HUES6 (cell line): ENCODE measurements at regions not wholly inside any gene's neighbourhood (a gene's known extent, or its start where the extent isn't known, plus 50 kb on each side); places are given as distances from the start of the nearest gene placed in this dataset.

Experiments used
- H3K27ac ChIP-seq: 2 replicates; pipeline ENCODE4 v1.7.0; 2013; ENCODE audit warnings: low read depth, mild to moderate bottlenecking, low read length, inconsistent platforms
- H3K27me3 ChIP-seq: 2 replicates; pipeline ENCODE4 v1.6.1; 2013; ENCODE audit warnings: low read length; ENCODE audit not compliant: control insufficient read depth, insufficient read depth
- H3K36me3 ChIP-seq: 2 replicates; pipeline ENCODE4 v1.6.1; 2013; ENCODE audit warnings: low read length; ENCODE audit not compliant: control insufficient read depth, insufficient read depth
- H3K4me1 ChIP-seq: 2 replicates; pipeline ENCODE4 v1.6.1; 2013; ENCODE audit warnings: low read length; ENCODE audit not compliant: control insufficient read depth, insufficient read depth
- H3K4me3 ChIP-seq: 2 replicates; pipeline ENCODE4 v1.5.1; 2013; ENCODE audit warnings: low read depth, low read length
- H3K9ac ChIP-seq: one replicate; pipeline ENCODE4 v1.6.1; 2013; ENCODE audit warnings: mild to moderate bottlenecking, low read length
- H3K9me3 ChIP-seq: 2 replicates; pipeline ENCODE4 v1.6.1; 2013; ENCODE audit warnings: low read depth, low read length; ENCODE audit not compliant: control insufficient read depth, insufficient read depth

- Histone ChIP-seq H3K4me1 (no peaks in the 10 kb centered on the region), H3K9ac (no peak overlapping the region), H3K9me3 (0 out of 2 replicates have a peak, but pooled peaks cover 4% of the 10 kb centered on the region), H3K4me3 (no peak overlapping the region), H3K36me3 (no peaks in the 10 kb centered on the region), H3K27me3 (no peaks in the 10 kb centered on the region), H3K27ac (no peak overlapping the region)
These were observed 507.4 kb upstream of the PKDCC start for GRCh38 chr2:41540272-41540998.

GRCh38 chr2:41543726-41544125 is 504.1 kb upstream of the PKDCC start:
- H3K4me3 ChIP-seq = no peak overlapping the region
- H3K27me3 ChIP-seq = no peaks in the 10 kb centered on the region
- no peak overlapping the region for H3K27ac ChIP-seq
- no peaks in the 10 kb centered on the region for H3K36me3 ChIP-seq
- H3K9ac ChIP-seq = no peak overlapping the region
- no peaks in the 10 kb centered on the region for H3K4me1 ChIP-seq
- no peaks in the 10 kb centered on the region for H3K9me3 ChIP-seq

GRCh38 chr2:41544709-41545108 is 503.1 kb upstream of the PKDCC start:
- Histone ChIP-seq H3K4me1 (no peaks in the 10 kb centered on the region), H3K27me3 (no peaks in the 10 kb centered on the region), H3K9ac (no peak overlapping the region), H3K4me3 (no peak overlapping the region), H3K27ac (no peak overlapping the region), H3K36me3 (no peaks in the 10 kb centered on the region), H3K9me3 (no peaks in the 10 kb centered on the region)

GRCh38 chr2:41546031-41546430 is 501.8 kb upstream of the PKDCC start:
- H3K9ac ChIP-seq = no peak overlapping the region
- H3K9me3 ChIP-seq = no peaks in the 10 kb centered on the region
- no peak overlapping the region for H3K4me3 ChIP-seq
- H3K27ac ChIP-seq = no peak overlapping the region
- no peaks in the 10 kb centered on the region for H3K27me3 ChIP-seq
- no peaks in the 10 kb centered on the region for H3K4me1 ChIP-seq
- H3K36me3 ChIP-seq = no peaks in the 10 kb centered on the region

DNA sequence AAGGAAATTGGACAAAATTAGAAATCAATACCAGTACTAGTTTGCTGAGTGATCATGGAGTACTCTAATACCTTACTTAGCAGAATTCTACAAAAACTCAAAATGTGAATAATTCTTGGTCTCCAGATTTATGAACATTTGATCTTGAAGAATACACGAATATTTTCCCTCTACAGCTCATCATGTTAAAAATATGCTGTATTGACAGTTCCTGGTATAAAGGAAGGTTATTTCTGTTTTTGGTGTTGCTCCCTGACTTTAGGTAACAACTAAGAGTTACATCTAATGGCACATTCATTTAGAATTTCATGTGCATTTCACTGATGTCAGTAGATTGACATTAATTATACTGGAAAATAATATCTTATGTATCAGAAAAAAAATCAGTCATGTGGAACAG is 479.2 kb upstream of the PKDCC start:
- Histone ChIP-seq H3K4me1 (no peaks in the 10 kb centered on the region), H3K9ac (no peak overlapping the region), H3K27ac (no peak overlapping the region), H3K27me3 (no peaks in the 10 kb centered on the region), H3K4me3 (no peak overlapping the region), H3K9me3 (0 out of 2 replicates have a peak, but pooled peaks cover 3% of the 10 kb centered on the region), H3K36me3 (no peaks in the 10 kb centered on the region)

GRCh38 chr2:41572154-41572553 is 475.7 kb upstream of the PKDCC start:
- no peak overlapping the region for H3K9ac ChIP-seq
- no peaks in the 10 kb centered on the region for H3K4me1 ChIP-seq
- H3K4me3 ChIP-seq = no peak overlapping the region
- no peaks in the 10 kb centered on the region for H3K36me3 ChIP-seq
- no peaks in the 10 kb centered on the region for H3K27me3 ChIP-seq
- H3K27ac ChIP-seq = no peak overlapping the region
- 0 out of 2 replicates have a peak, but pooled peaks cover 3% of the 10 kb centered on the region for H3K9me3 ChIP-seq

DNA sequence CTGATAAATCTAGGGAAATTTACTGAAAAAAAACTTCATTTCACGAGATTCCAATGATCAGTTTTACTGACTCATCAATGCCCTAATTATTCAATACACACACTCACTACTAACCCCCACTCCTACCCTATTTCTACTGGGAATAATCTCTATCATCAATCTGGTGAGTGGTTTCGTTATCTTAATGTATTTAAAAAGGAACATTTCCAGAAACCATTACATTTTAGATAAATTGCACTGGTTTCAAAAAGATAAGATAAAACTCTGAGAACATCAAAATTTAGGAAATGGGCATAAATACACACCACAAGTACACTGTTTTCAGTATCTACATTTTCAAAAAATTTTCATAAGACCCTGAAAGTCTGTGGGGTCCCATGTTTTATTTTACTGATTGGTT is 471.4 kb upstream of the PKDCC start:
- H3K9ac ChIP-seq = no peak overlapping the region
- H3K27me3 ChIP-seq = no peaks in the 10 kb centered on the region
- H3K4me1 ChIP-seq = no peaks in the 10 kb centered on the region
- H3K4me3 ChIP-seq = no peak overlapping the region
- no peak overlapping the region for H3K27ac ChIP-seq
- no peaks in the 10 kb centered on the region for H3K9me3 ChIP-seq
- H3K36me3 ChIP-seq = no peaks in the 10 kb centered on the region

GRCh38 chr2:41579806-41580205 is 468.0 kb upstream of the PKDCC start:
- H3K36me3 ChIP-seq = no peaks in the 10 kb centered on the region
- no peak overlapping the region for H3K9ac ChIP-seq
- H3K4me1 ChIP-seq = no peaks in the 10 kb centered on the region
- no peaks in the 10 kb centered on the region for H3K27me3 ChIP-seq
- no peak overlapping the region for H3K27ac ChIP-seq
- no peaks in the 10 kb centered on the region; the same call in 1 of the 2 replicates for H3K9me3 ChIP-seq
- no peak overlapping the region for H3K4me3 ChIP-seq

DNA sequence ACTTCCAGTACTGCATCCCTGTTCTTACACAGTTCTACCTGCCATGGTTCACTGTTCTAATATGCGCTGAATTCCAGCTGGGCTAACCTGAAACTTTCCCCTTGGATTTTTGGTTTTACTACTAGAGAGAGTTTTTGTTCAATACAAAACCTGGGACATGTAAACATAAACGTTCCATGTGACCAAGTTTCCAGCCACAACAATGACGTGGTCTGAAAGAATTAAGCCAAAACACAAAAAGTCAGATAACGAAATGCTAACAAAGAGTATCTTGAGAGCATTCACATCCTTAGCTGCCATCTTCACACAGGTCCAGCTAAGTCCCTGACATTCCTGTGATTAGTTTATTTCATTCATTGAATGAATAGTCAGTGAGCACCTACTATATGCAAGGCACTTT is 467.0 kb upstream of the PKDCC start:
- no peaks in the 10 kb centered on the region for H3K27me3 ChIP-seq
- H3K4me1 ChIP-seq = no peaks in the 10 kb centered on the region
- H3K4me3 ChIP-seq = no peak overlapping the region
- H3K9me3 ChIP-seq = no peaks in the 10 kb centered on the region; the same call in 1 of the 2 replicates
- no peak overlapping the region for H3K27ac ChIP-seq
- no peaks in the 10 kb centered on the region for H3K36me3 ChIP-seq
- no peak overlapping the region for H3K9ac ChIP-seq

DNA sequence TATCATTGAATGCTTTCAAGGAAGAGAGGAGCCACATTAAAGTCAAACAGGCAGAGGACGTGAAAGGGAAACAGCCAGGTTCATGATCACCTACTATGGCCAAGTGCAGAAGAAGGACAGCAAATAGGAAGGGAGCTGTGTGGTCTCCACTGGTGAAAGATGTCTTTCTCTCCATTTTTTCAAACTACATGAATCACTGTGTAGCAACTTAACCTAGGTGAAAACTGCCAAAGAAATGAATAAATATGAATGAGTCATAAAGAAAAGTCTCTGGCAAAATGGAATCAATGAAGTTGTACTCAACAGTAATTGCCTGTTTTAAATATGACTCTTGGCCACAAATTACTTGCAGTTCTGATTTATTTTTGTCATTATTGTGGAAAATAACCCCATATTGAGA is 452.6 kb upstream of the PKDCC start:
- no peak overlapping the region for H3K9ac ChIP-seq
- H3K4me1 ChIP-seq = no peaks in the 10 kb centered on the region
- H3K36me3 ChIP-seq = no peaks in the 10 kb centered on the region
- H3K27me3 ChIP-seq = no peaks in the 10 kb centered on the region
- H3K4me3 ChIP-seq = no peak overlapping the region
- H3K27ac ChIP-seq = no peak overlapping the region
- no peaks in the 10 kb centered on the region for H3K9me3 ChIP-seq

- Histone ChIP-seq H3K4me1 (no peaks in the 10 kb centered on the region), H3K27ac (no peak overlapping the region), H3K9ac (no peak overlapping the region)
These were observed 450.1 kb upstream of the PKDCC start for GRCh38 chr2:41597680-41598079.

More at GRCh38 chr2:41597680-41598079, 450.1 kb upstream of the PKDCC start:
- Histone ChIP-seq H3K9me3 (no peaks in the 10 kb centered on the region), H3K27me3 (no peaks in the 10 kb centered on the region), H3K36me3 (no peaks in the 10 kb centered on the region), H3K4me3 (no peak overlapping the region)
